ENCODE measurements at regions not wholly inside any gene's neighbourhood (a gene's known extent, or its start where the extent isn't known, plus 50 kb on each side); places are given as distances from the start of the nearest gene placed in this dataset.

GRCh38 chr10:132487241-132488135, 50.1 kb upstream of the INPP5A start:
- TF ChIP-seq, protein P1, sequence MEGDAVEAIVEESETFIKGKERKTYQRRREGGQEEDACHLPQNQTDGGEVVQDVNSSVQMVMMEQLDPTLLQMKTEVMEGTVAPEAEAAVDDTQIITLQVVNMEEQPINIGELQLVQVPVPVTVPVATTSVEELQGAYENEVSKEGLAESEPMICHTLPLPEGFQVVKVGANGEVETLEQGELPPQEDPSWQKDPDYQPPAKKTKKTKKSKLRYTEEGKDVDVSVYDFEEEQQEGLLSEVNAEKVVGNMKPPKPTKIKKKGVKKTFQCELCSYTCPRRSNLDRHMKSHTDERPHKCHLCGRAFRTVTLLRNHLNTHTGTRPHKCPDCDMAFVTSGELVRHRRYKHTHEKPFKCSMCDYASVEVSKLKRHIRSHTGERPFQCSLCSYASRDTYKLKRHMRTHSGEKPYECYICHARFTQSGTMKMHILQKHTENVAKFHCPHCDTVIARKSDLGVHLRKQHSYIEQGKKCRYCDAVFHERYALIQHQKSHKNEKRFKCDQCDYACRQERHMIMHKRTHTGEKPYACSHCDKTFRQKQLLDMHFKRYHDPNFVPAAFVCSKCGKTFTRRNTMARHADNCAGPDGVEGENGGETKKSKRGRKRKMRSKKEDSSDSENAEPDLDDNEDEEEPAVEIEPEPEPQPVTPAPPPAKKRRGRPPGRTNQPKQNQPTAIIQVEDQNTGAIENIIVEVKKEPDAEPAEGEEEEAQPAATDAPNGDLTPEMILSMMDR (IDR thresholded peaks at IDR 0.05; ENCODE audit: borderline replicate concordance, extremely low read depth, low read length, poor library complexity, severe bottlenecking): no peak
- no peak for TF ChIP-seq EZH2 (IDR thresholded peaks at IDR 0.05; ENCODE audit: borderline replicate concordance, low read depth, low read length, severe bottlenecking)
